Medulla oblongata (tissue), 1 donor: ENCODE measurements at regions not wholly inside any gene's neighbourhood (a gene's known extent, or its start where the extent isn't known, plus 50 kb on each side); places are given as distances from the start of the nearest gene placed in this dataset.
"Not testable (repeated sequence)": the region's sequence is repeated elsewhere in the genome, so short reads cannot be mapped to it uniquely, and the experiment has no call there.

Experiments used
- DNase-seq: peaks from one replicate; pipeline ENCODE4 v3.0.0-alpha.2; 2015; ENCODE audit errors: extremely low spot score

- no peak for DNase-seq
These were observed 322.1 kb upstream of the AUTS2 start for GRCh38 chr7:69276011-69276729.

GRCh38 chr7:69277366-69277765 is 320.9 kb upstream of the AUTS2 start:
- no peak for DNase-seq

GRCh38 chr7:69282946-69283345 is 315.3 kb upstream of the AUTS2 start:
- no peak for DNase-seq

GRCh38 chr7:69283421-69283820 is 314.9 kb upstream of the AUTS2 start:
- peak; percentile 84 for DNase-seq

- no peak for DNase-seq
These were observed 312.4 kb upstream of the AUTS2 start for GRCh38 chr7:69285854-69286253.

GRCh38 chr7:69295977-69296376 is 302.3 kb upstream of the AUTS2 start:
- no peak for DNase-seq

GRCh38 chr7:69301253-69301652 is 297.0 kb upstream of the AUTS2 start:
- no peak for DNase-seq

GRCh38 chr7:69309601-69310000 is 288.7 kb upstream of the AUTS2 start:
- DNase-seq, result no peak

- no peak for DNase-seq
These were observed 286.8 kb upstream of the AUTS2 start for GRCh38 chr7:69311489-69311888.

GRCh38 chr7:69313852-69314251 is 284.4 kb upstream of the AUTS2 start:
- not testable (repeated sequence) for DNase-seq

GRCh38 chr7:69318794-69319193 is 279.5 kb upstream of the AUTS2 start:
- no peak for DNase-seq

- no peak for DNase-seq
These were observed 269.8 kb upstream of the AUTS2 start for GRCh38 chr7:69328516-69328915.

- DNase-seq, result no peak
These were observed 263.6 kb upstream of the AUTS2 start for GRCh38 chr7:69334701-69335100.

GRCh38 chr7:69335331-69335730 is 262.9 kb upstream of the AUTS2 start:
- DNase-seq, result no peak

GRCh38 chr7:69336976-69337375 is 261.3 kb upstream of the AUTS2 start:
- no peak for DNase-seq

- no peak for DNase-seq
These were observed 260.1 kb upstream of the AUTS2 start for GRCh38 chr7:69338144-69338543.

- DNase-seq, result no peak
These were observed 257.0 kb upstream of the AUTS2 start for GRCh38 chr7:69341288-69341687.

GRCh38 chr7:69342154-69342884 is 256.0 kb upstream of the AUTS2 start:
- DNase-seq, result no peak

GRCh38 chr7:69349291-69349690 is 249.0 kb upstream of the AUTS2 start:
- no peak for DNase-seq

GRCh38 chr7:69358163-69358821 is 240.0 kb upstream of the AUTS2 start:
- DNase-seq, result no peak

GRCh38 chr7:69359003-69359700 is 239.1 kb upstream of the AUTS2 start:
- no peak for DNase-seq

- DNase-seq, result no peak
These were observed 237.4 kb upstream of the AUTS2 start for GRCh38 chr7:69360913-69361312.
